Ureter (tissue), 1 donor: ENCODE measurements at regions not wholly inside any gene's neighbourhood (a gene's known extent, or its start where the extent isn't known, plus 50 kb on each side); places are given as distances from the start of the nearest gene placed in this dataset.

Experiments used
- DNase-seq: peaks from one replicate; pipeline ENCODE4 v3.0.0-alpha.2; 2020; ENCODE audit warnings: low spot score
- donor health status: DM: yes; HTN: yes; CAD: no.

GRCh38 chr10:130792096-130792845 lies 519.2 kb downstream of the TCERG1L start:
- DNase-seq: no peak

- DNase-seq: no peak
Measured at GRCh38 chr10:130795819-130796218, 515.7 kb downstream of the TCERG1L start.

GRCh38 chr10:130799532-130799931 lies 512.0 kb downstream of the TCERG1L start:
- no peak for DNase-seq

- DNase-seq: no peak
Measured at GRCh38 chr10:130800281-130800680, 511.2 kb downstream of the TCERG1L start.

- no peak for DNase-seq
Measured at GRCh38 chr10:130801276-130801675, 510.2 kb downstream of the TCERG1L start.

- DNase-seq: no peak
Measured at GRCh38 chr10:130801784-130802183, 509.7 kb downstream of the TCERG1L start.

GRCh38 chr10:130802301-130802700 lies 509.2 kb downstream of the TCERG1L start:
- no peak for DNase-seq

- no peak for DNase-seq
Measured at GRCh38 chr10:130804281-130804680, 507.2 kb downstream of the TCERG1L start.

- no peak for DNase-seq
Measured at GRCh38 chr10:130804778-130805634, 506.5 kb downstream of the TCERG1L start.

- DNase-seq: no peak
Measured at GRCh38 chr10:130805635-130806030, 505.9 kb downstream of the TCERG1L start.

GRCh38 chr10:130806426-130806825 lies 505.1 kb downstream of the TCERG1L start:
- no peak for DNase-seq

- peak; percentile 37 for DNase-seq
Measured at GRCh38 chr10:130807096-130807495, 504.4 kb downstream of the TCERG1L start.

- peak; percentile 19 for DNase-seq
Measured at GRCh38 chr10:130807721-130808120, 503.8 kb downstream of the TCERG1L start.

- DNase-seq: peak; percentile 22
Measured at GRCh38 chr10:130808243-130808642, 503.3 kb downstream of the TCERG1L start.

- no peak for DNase-seq
Measured at GRCh38 chr10:130808686-130809085, 502.8 kb downstream of the TCERG1L start.

- DNase-seq: no peak
Measured at GRCh38 chr10:130809181-130809580, 502.3 kb downstream of the TCERG1L start.

- DNase-seq: no peak
Measured at GRCh38 chr10:130809761-130810515, 501.6 kb downstream of the TCERG1L start.

GRCh38 chr10:130810856-130811255 lies 500.7 kb downstream of the TCERG1L start:
- no peak for DNase-seq

GRCh38 chr10:130812381-130813148 lies 499.0 kb downstream of the TCERG1L start:
- DNase-seq: no peak

GRCh38 chr10:130814610-130815009 lies 496.9 kb downstream of the TCERG1L start:
- DNase-seq: no peak

GRCh38 chr10:130816116-130816901 lies 495.2 kb downstream of the TCERG1L start:
- no peak for DNase-seq
